ENCODE measurements at regions not wholly inside any gene's neighbourhood (a gene's known extent, or its start where the extent isn't known, plus 50 kb on each side); places are given as distances from the start of the nearest gene placed in this dataset.

- no peaks in the 10 kb centered on the region for H3K4me1 ChIP-seq
- no peaks in the 10 kb centered on the region for H3K27me3 ChIP-seq
- no peaks in the 10 kb centered on the region for H3K36me3 ChIP-seq
- TF ChIP-seq POLR2AphosphoS5 (IDR thresholded peaks at IDR 0.05): no peak
- H3K9me3 ChIP-seq: no peaks in the 10 kb centered on the region
- no peak overlapping the region for H3K4me3 ChIP-seq
- H3K27ac ChIP-seq: no peak overlapping the region
- WGBS: 95% methylated on average over 5 of the region's 5 CpGs
- no peak for DNase-seq (ENCODE audit: low spot score in 2 of 2)
These were observed 135.5 kb downstream of the CEMIP2 start for GRCh38 chr9:71632776-71633175.

GRCh38 chr9:71630377-71630995 lies 137.8 kb downstream of the CEMIP2 start:
- Histone ChIP-seq H3K4me1 (no peaks in the 10 kb centered on the region), H3K4me3 (no peak overlapping the region), H3K36me3 (no peaks in the 10 kb centered on the region), H3K27me3 (no peaks in the 10 kb centered on the region), H3K9me3 (no peaks in the 10 kb centered on the region), H3K27ac (no peak overlapping the region)
- DNase-seq (ENCODE audit: low spot score in 2 of 2): no peak
- TF ChIP-seq EP300 (IDR thresholded peaks at IDR 0.05) (no peak), POLR2A (IDR thresholded peaks at IDR 0.05) (no peak), CTCF (IDR thresholded peaks at IDR 0.05) (no peak), POLR2AphosphoS5 (IDR thresholded peaks at IDR 0.05) (no peak)
- WGBS: 70% methylated on average over 3 of the region's 3 CpGs

GRCh38 chr9:71629578-71630215 lies 138.6 kb downstream of the CEMIP2 start:
- H3K4me1 ChIP-seq: no peaks in the 10 kb centered on the region
- 49% methylated on average over 3 of the region's 3 CpGs for WGBS

GRCh38 chr9:71628247-71628646 lies 140.1 kb downstream of the CEMIP2 start:
- DNase-seq (ENCODE audit: low spot score in 2 of 2): no peak
- WGBS: 93% methylated on average over 3 of the region's 3 CpGs
- H3K4me1 ChIP-seq: no peaks in the 10 kb centered on the region
- H3K4me3 ChIP-seq: no peak overlapping the region
- no peaks in the 10 kb centered on the region for H3K36me3 ChIP-seq
- TF ChIP-seq EP300 (IDR thresholded peaks at IDR 0.05) (no peak), POLR2AphosphoS5 (IDR thresholded peaks at IDR 0.05) (no peak), POLR2A (IDR thresholded peaks at IDR 0.05) (no peak), CTCF (IDR thresholded peaks at IDR 0.05) (no peak)
- H3K9me3 ChIP-seq: no peaks in the 10 kb centered on the region
- H3K27me3 ChIP-seq: no peaks in the 10 kb centered on the region
- no peak overlapping the region for H3K27ac ChIP-seq

More at GRCh38 chr9:71629578-71630215, 138.6 kb downstream of the CEMIP2 start:
- Histone ChIP-seq H3K4me3 (no peak overlapping the region), H3K9me3 (no peaks in the 10 kb centered on the region), H3K27me3 (no peaks in the 10 kb centered on the region), H3K27ac (no peak overlapping the region), H3K36me3 (no peaks in the 10 kb centered on the region)
- TF ChIP-seq EP300 (IDR thresholded peaks at IDR 0.05): no peak
- no peak for TF ChIP-seq POLR2A (IDR thresholded peaks at IDR 0.05)
- no peak for TF ChIP-seq POLR2AphosphoS5 (IDR thresholded peaks at IDR 0.05)
- TF ChIP-seq CTCF (IDR thresholded peaks at IDR 0.05): no peak
- DNase-seq (ENCODE audit: low spot score in 2 of 2): no peak

GRCh38 chr9:71627537-71627936 lies 140.8 kb downstream of the CEMIP2 start:
- no peaks in the 10 kb centered on the region for H3K4me1 ChIP-seq
- WGBS: 67% methylated on average over 1 of the region's 1 CpG
- H3K27me3 ChIP-seq: no peaks in the 10 kb centered on the region
- DNase-seq (ENCODE audit: low spot score in 2 of 2): no peak
- no peaks in the 10 kb centered on the region for H3K9me3 ChIP-seq
- TF ChIP-seq POLR2A (IDR thresholded peaks at IDR 0.05) (no peak), EP300 (IDR thresholded peaks at IDR 0.05) (no peak), POLR2AphosphoS5 (IDR thresholded peaks at IDR 0.05) (no peak), CTCF (IDR thresholded peaks at IDR 0.05) (no peak)
- H3K27ac ChIP-seq: no peak overlapping the region
- no peak overlapping the region for H3K4me3 ChIP-seq
- no peaks in the 10 kb centered on the region for H3K36me3 ChIP-seq

Measured in suprapubic skin (tissue), 4 donors.